ENCODE measurements at regions not wholly inside any gene's neighbourhood (a gene's known extent, or its start where the extent isn't known, plus 50 kb on each side); places are given as distances from the start of the nearest gene placed in this dataset.
"Not testable (repeated sequence)": the region's sequence is repeated elsewhere in the genome, so short reads cannot be mapped to it uniquely, and the experiment has no call there.

- DNase-seq (peak; percentile 47 to 83 (median 63)), FAIRE-seq (no peak), ATAC-seq (peak; percentile 68 to 86 (median 78))
- Histone ChIP-seq H3K36me3 (no peaks in the 10 kb centered on the region), H3K4me3 (peak overlapping the region; percentile 48 to 73 (median 62)), H3K9me3 (no peaks in the 10 kb centered on the region), H3K4me1 (no peaks in the 10 kb centered on the region), H3K27me3 (no peaks in the 10 kb centered on the region), H3K27ac (peak overlapping the region in 3 of 4 donors; percentile 40 to 83 (median 70))
- 1% methylated on average over 44 to 81 of the region's 81 CpGs for WGBS, 2 donors
- TF ChIP-seq CTCF (IDR thresholded peaks at IDR 0.05) = no peak
- intact Hi-C loops (cut with DNase I) = no loop called here
Measured at GRCh38 chr12:67068761-67069450, 200.3 kb upstream of the CAND1 start.

GRCh38 chr12:67069451-67070306, 199.5 kb upstream of the CAND1 start:
- DNase-seq (peak; percentile 43 to 82 (median 53)), ATAC-seq (peak; percentile 76 to 86 (median 79)), FAIRE-seq (no peak)
- Histone ChIP-seq H3K36me3 (no peaks in the 10 kb centered on the region), H3K27ac (peak overlapping the region in 3 of 4 donors; percentile 13 to 83 (median 70)), H3K9me3 (no peaks in the 10 kb centered on the region), H3K4me3 (peak overlapping the region; percentile 48 to 73 (median 62)), H3K27me3 (no peaks in the 10 kb centered on the region), H3K4me1 (no peaks in the 10 kb centered on the region)
- no peak for TF ChIP-seq CTCF (IDR thresholded peaks at IDR 0.05)
- intact Hi-C loops (cut with DNase I) = no loop called here
- WGBS, 2 donors = 1 to 2% methylated on average over 53 to 68 of the region's 68 CpGs

- no peak for DNase-seq
- no peak for ATAC-seq
- Histone ChIP-seq H3K4me1 (no peaks in the 10 kb centered on the region), H3K27me3 (no peaks in the 10 kb centered on the region), H3K36me3 (no peaks in the 10 kb centered on the region), H3K27ac (no peak overlapping the region), H3K9me3 (no peaks in the 10 kb centered on the region), H3K4me3 (no peak overlapping the region)
- FAIRE-seq = no peak
- no peak for TF ChIP-seq CTCF (IDR thresholded peaks at IDR 0.05)
- 71 to 75% methylated on average over 6 of the region's 6 CpGs for WGBS, 2 donors
- intact Hi-C loops (cut with DNase I) = no loop called here
Measured at GRCh38 chr12:67070307-67070600, 198.9 kb upstream of the CAND1 start.

GRCh38 chr12:67070604-67071003, 198.6 kb upstream of the CAND1 start:
- no peak for ATAC-seq
- FAIRE-seq = no peak
- intact Hi-C loops (cut with DNase I) = no loop called here
- TF ChIP-seq CTCF (IDR thresholded peaks at IDR 0.05) = no peak
- Histone ChIP-seq H3K36me3 (no peaks in the 10 kb centered on the region), H3K9me3 (no peaks in the 10 kb centered on the region), H3K4me3 (no peak overlapping the region), H3K4me1 (no peaks in the 10 kb centered on the region), H3K27ac (no peak overlapping the region), H3K27me3 (no peaks in the 10 kb centered on the region)
- no peak for DNase-seq
- 76 to 78% methylated on average over 4 of the region's 4 CpGs for WGBS, 2 donors

- ATAC-seq; H3K36me3 ChIP-seq; H3K27ac ChIP-seq; intact Hi-C loops (cut with DNase I); H3K27me3 ChIP-seq; H3K4me1 ChIP-seq; FAIRE-seq; H3K9me3 ChIP-seq; H3K4me3 ChIP-seq; DNase-seq: not testable (repeated sequence)
- 78 to 93% methylated on average over 4 of the region's 4 CpGs for WGBS, 2 donors
Measured at GRCh38 chr12:67072281-67072680, 196.9 kb upstream of the CAND1 start.
